HUES48 (cell line): ENCODE measurements at regions not wholly inside any gene's neighbourhood (a gene's known extent, or its start where the extent isn't known, plus 50 kb on each side); places are given as distances from the start of the nearest gene placed in this dataset.

Source experiments
- H3K27ac ChIP-seq: one replicate; pipeline ENCODE4 v1.7.0; 2013; ENCODE audit warnings: low read depth, low read length, inconsistent platforms
- H3K27me3 ChIP-seq: 2 replicates; pipeline ENCODE4 v1.6.1; 2013; ENCODE audit warnings: mild to moderate bottlenecking, low read length; ENCODE audit not compliant: control insufficient read depth, insufficient read depth
- H3K36me3 ChIP-seq: 2 replicates; pipeline ENCODE4 v1.6.1; 2013; ENCODE audit warnings: low read length; ENCODE audit not compliant: control insufficient read depth, insufficient read depth
- H3K4me1 ChIP-seq: 2 replicates; pipeline ENCODE4 v1.6.1; 2013; ENCODE audit warnings: mild to moderate bottlenecking, low read length; ENCODE audit not compliant: control insufficient read depth, insufficient read depth
- H3K4me3 ChIP-seq: 2 replicates; pipeline ENCODE4 v1.5.1; 2013; ENCODE audit warnings: mild to moderate bottlenecking, low read depth, low read length
- H3K9ac ChIP-seq: 2 replicates; pipeline ENCODE4 v1.6.1; 2013; ENCODE audit warnings: mild to moderate bottlenecking, low read depth, low read length, moderate library complexity
- H3K9me3 ChIP-seq: 2 replicates; pipeline ENCODE4 v1.6.1; 2013; ENCODE audit warnings: low read length; ENCODE audit not compliant: control insufficient read depth, insufficient read depth

GRCh38 chr5:68740226-68740910 is 353.4 kb upstream of the SLC30A5 start:
- H3K4me1 ChIP-seq = no peaks in the 10 kb centered on the region
- H3K9me3 ChIP-seq = no peaks in the 10 kb centered on the region
- no peak overlapping the region for H3K27ac ChIP-seq
- H3K27me3 ChIP-seq = no peaks in the 10 kb centered on the region
- H3K9ac ChIP-seq = no peak overlapping the region
- H3K36me3 ChIP-seq = no peaks in the 10 kb centered on the region
- no peak overlapping the region for H3K4me3 ChIP-seq

- no peaks in the 10 kb centered on the region for H3K27me3 ChIP-seq
- no peaks in the 10 kb centered on the region for H3K36me3 ChIP-seq
- H3K9me3 ChIP-seq = no peaks in the 10 kb centered on the region
- no peak overlapping the region for H3K4me3 ChIP-seq
- no peak overlapping the region for H3K27ac ChIP-seq
- no peak overlapping the region for H3K9ac ChIP-seq
- H3K4me1 ChIP-seq = no peaks in the 10 kb centered on the region
These were observed 349.6 kb upstream of the SLC30A5 start for GRCh38 chr5:68744206-68744605.

DNA sequence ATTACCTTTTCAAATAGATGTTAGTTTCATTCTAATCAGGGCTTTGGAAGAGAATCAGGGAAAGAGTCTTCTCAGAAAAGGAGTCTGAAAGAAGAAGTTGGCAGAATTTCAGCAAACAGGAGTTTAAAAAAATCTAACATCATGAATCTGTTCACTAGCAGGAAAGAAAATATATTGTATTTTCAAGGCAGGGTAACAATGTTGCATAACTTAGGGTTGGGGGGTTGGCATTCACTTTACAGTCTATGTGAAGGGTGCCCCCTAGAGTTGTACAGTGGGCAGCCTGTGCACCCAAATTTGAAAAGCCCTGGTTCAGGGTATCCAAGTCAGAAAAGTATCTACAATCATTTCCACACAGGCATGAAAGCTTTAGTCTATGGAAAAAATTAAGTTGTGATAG is 348.4 kb upstream of the SLC30A5 start:
- no peaks in the 10 kb centered on the region for H3K36me3 ChIP-seq
- H3K9me3 ChIP-seq = no peaks in the 10 kb centered on the region
- no peak overlapping the region for H3K9ac ChIP-seq
- no peaks in the 10 kb centered on the region for H3K27me3 ChIP-seq
- H3K4me1 ChIP-seq = no peaks in the 10 kb centered on the region
- no peak overlapping the region for H3K4me3 ChIP-seq
- no peak overlapping the region for H3K27ac ChIP-seq

DNA sequence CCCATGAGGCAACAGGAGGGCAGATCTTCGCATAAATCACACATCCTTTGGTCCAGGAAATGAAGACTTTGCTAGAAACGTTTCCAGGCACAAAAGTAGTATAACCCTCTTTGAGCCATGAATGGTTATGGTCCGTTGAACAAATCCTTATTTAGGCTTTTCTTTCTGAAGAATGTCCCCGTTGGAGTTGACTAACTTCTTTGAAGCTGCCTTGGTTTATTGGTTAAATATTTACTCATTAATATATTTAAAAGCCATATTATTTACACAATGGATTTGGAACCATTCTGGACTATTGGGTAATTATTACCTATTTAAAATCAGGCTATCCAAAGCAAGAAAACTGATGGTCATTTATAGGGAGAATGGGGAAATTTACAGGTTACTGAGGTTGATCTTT is 347.6 kb upstream of the SLC30A5 start:
- no peaks in the 10 kb centered on the region for H3K36me3 ChIP-seq
- no peaks in the 10 kb centered on the region for H3K27me3 ChIP-seq
- H3K4me3 ChIP-seq = no peak overlapping the region
- no peaks in the 10 kb centered on the region for H3K4me1 ChIP-seq
- no peak overlapping the region for H3K27ac ChIP-seq
- H3K9ac ChIP-seq = no peak overlapping the region
- H3K9me3 ChIP-seq = no peaks in the 10 kb centered on the region

- Histone ChIP-seq H3K9ac (no peak overlapping the region), H3K36me3 (no peaks in the 10 kb centered on the region)
These were observed 347.0 kb upstream of the SLC30A5 start for GRCh38 chr5:68746643-68747420.

DNA sequence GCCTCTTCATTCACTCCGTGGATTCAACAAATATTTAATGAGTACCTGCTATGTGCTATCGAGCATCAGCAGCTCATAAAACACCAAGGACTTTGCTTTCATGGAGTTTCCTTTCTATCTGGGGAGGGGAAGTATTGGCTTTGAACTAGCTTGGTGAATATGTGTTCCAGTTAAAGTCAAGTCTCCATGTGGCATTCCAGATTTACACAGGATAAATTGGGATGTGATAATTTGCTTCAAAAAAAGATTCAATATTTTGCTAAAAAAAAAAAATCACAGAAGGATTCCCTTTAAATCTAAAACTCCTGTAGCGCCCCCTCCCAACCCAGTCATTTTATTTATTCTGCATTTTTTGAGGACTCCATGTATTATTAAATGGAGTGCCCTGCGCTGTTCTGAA is 346.3 kb upstream of the SLC30A5 start:
- Histone ChIP-seq H3K27ac (no peak overlapping the region), H3K9ac (no peak overlapping the region), H3K36me3 (no peaks in the 10 kb centered on the region), H3K27me3 (no peaks in the 10 kb centered on the region), H3K9me3 (no peaks in the 10 kb centered on the region), H3K4me1 (no peaks in the 10 kb centered on the region), H3K4me3 (no peak overlapping the region)

More at GRCh38 chr5:68746643-68747420, 347.0 kb upstream of the SLC30A5 start:
- H3K4me1 ChIP-seq = no peaks in the 10 kb centered on the region
- no peaks in the 10 kb centered on the region for H3K9me3 ChIP-seq
- no peak overlapping the region for H3K4me3 ChIP-seq
- H3K27ac ChIP-seq = no peak overlapping the region
- H3K27me3 ChIP-seq = no peaks in the 10 kb centered on the region

GRCh38 chr5:68748101-68748500 is 345.7 kb upstream of the SLC30A5 start:
- no peaks in the 10 kb centered on the region for H3K36me3 ChIP-seq
- H3K9me3 ChIP-seq = no peaks in the 10 kb centered on the region
- no peaks in the 10 kb centered on the region for H3K27me3 ChIP-seq
- H3K9ac ChIP-seq = no peak overlapping the region
- no peaks in the 10 kb centered on the region for H3K4me1 ChIP-seq
- no peak overlapping the region for H3K27ac ChIP-seq
- no peak overlapping the region for H3K4me3 ChIP-seq

DNA sequence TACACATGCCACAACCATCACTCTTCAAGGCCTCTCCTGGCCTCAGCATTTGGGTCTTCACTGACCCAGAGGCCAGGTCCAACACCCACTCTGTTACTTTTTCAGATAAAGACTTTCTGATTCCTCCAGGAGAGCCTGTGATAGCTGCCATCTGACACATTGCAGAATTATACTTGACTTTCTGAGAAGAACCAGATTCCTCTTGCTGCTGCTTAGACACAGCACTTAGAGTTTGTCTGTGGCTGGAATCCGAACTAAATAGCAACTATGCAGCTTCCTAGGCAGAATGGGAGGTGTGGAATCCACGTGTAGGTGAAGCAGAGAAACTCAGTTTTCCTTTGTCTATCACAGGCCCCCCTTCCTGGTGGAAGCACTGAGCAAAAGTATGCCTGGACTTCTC is 344.7 kb upstream of the SLC30A5 start:
- Histone ChIP-seq H3K27me3 (no peaks in the 10 kb centered on the region), H3K27ac (no peak overlapping the region), H3K9ac (no peak overlapping the region), H3K9me3 (no peaks in the 10 kb centered on the region), H3K4me3 (no peak overlapping the region), H3K4me1 (no peaks in the 10 kb centered on the region), H3K36me3 (no peaks in the 10 kb centered on the region)

GRCh38 chr5:68749631-68750030 is 344.2 kb upstream of the SLC30A5 start:
- no peaks in the 10 kb centered on the region for H3K36me3 ChIP-seq
- H3K27ac ChIP-seq = no peak overlapping the region
- no peaks in the 10 kb centered on the region for H3K9me3 ChIP-seq
- no peaks in the 10 kb centered on the region for H3K27me3 ChIP-seq
- no peaks in the 10 kb centered on the region for H3K4me1 ChIP-seq
- no peak overlapping the region for H3K9ac ChIP-seq
- H3K4me3 ChIP-seq = no peak overlapping the region

DNA sequence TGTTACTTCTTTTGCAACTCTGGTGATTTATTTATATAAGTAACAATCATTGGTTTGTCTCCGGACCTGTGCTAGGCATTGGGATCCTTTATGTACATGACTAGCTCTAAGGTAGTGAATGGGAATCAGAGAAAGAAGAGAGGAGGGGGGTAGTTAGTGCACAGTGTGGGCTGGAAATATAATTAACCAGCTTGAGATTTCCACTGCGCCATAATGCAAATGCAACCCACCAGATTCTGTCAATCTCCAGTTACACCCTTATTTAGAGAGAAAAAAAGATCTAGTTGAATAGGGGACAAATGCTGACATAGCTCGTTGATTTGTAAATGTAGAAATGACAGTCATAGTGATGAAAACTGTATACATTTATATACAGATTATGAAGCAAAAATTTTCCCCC is 342.2 kb upstream of the SLC30A5 start:
- Histone ChIP-seq H3K36me3 (no peaks in the 10 kb centered on the region), H3K4me3 (no peak overlapping the region), H3K4me1 (no peaks in the 10 kb centered on the region), H3K27me3 (no peaks in the 10 kb centered on the region), H3K9me3 (no peaks in the 10 kb centered on the region), H3K9ac (no peak overlapping the region), H3K27ac (no peak overlapping the region)

DNA sequence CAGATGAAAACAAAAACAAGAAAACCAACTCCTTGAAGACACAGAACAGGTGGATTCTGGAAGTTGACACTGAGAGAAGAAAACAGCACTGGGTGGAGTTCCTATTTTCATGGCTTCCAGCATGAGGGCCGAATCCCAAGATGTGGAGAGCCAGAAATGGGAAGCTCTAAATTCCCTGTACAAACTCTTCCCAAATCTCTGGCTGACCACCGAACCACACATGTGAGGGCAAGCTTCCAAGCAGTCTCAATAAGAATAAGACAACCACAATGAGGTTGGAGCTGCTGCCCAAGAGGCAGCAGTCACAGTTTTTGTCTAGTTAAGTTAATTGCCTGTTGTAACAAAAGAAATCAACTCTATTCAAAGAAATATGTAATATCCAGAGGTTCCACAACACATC is 339.3 kb upstream of the SLC30A5 start:
- H3K27ac ChIP-seq = no peak overlapping the region
- no peaks in the 10 kb centered on the region for H3K36me3 ChIP-seq
- H3K9ac ChIP-seq = no peak overlapping the region
- H3K4me3 ChIP-seq = no peak overlapping the region
- no peaks in the 10 kb centered on the region for H3K4me1 ChIP-seq
- H3K9me3 ChIP-seq = no peaks in the 10 kb centered on the region
- H3K27me3 ChIP-seq = no peaks in the 10 kb centered on the region
